ENCODE measurements at regions not wholly inside any gene's neighbourhood (a gene's known extent, or its start where the extent isn't known, plus 50 kb on each side); places are given as distances from the start of the nearest gene placed in this dataset.
"Not testable (repeated sequence)": the region's sequence is repeated elsewhere in the genome, so short reads cannot be mapped to it uniquely, and the experiment has no call there.

DNA sequence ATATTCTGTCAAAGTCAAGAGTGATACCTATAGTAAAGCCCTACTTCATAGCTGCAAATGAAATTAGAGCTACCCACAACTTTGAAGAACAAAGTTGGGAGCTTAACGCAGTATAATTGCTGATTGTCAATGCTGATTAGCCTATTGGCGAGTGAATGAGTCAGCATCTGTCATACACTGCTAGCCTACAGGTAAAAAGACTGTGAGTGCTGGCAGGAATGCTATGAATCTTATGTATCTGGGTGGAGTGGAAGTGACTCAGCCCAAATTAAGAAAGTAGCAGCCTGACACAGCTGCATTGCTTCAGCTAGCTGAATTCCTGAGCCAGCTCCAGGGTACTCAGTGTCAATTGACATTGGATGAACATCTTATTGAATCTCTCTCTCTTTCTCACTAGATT, 179.4 kb upstream of the DCC start:
- no peak overlapping the region for H3K27ac ChIP-seq
- TF ChIP-seq CTCF (IDR thresholded peaks at IDR 0.05), result no peak
- DNase-seq (ENCODE audit: low spot score), result no peak
- no peak overlapping the region for H3K4me3 ChIP-seq

- no peak for TF ChIP-seq CTCF (IDR thresholded peaks at IDR 0.05)
- no peak overlapping the region for H3K4me3 ChIP-seq
Observed at GRCh38 chr18:52163478-52163877, 176.5 kb upstream of the DCC start.

DNA sequence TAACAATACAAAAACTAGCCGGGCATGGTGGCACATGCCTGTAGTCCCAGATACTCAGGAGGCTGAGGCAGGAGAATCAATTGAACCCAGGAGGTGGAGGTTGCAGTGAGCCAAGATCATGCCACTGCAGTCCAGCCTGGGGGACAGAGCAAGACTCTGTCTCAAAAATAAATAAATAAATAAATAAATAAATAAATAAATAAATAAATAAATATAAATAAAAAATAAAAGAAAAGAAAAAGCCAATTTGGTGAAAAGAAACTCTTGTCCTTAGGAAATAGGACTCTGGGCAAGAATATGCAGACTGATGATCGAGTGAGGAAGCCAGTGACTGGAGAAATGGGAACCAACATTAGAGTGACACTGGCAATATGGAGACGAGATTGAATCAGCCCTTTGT, 171.9 kb upstream of the DCC start:
- H3K4me3 ChIP-seq; DNase-seq (ENCODE audit: low spot score); H3K27ac ChIP-seq: not testable (repeated sequence)

More at GRCh38 chr18:52163478-52163877, 176.5 kb upstream of the DCC start:
- no peak overlapping the region for H3K27ac ChIP-seq
- no peak for DNase-seq (ENCODE audit: low spot score)

GRCh38 chr18:52174220-52174619, 165.8 kb upstream of the DCC start:
- Histone ChIP-seq H3K4me3 (no peak overlapping the region), H3K27ac (no peak overlapping the region)
- no peak for TF ChIP-seq CTCF (IDR thresholded peaks at IDR 0.05)
- DNase-seq (ENCODE audit: low spot score), result no peak

DNA sequence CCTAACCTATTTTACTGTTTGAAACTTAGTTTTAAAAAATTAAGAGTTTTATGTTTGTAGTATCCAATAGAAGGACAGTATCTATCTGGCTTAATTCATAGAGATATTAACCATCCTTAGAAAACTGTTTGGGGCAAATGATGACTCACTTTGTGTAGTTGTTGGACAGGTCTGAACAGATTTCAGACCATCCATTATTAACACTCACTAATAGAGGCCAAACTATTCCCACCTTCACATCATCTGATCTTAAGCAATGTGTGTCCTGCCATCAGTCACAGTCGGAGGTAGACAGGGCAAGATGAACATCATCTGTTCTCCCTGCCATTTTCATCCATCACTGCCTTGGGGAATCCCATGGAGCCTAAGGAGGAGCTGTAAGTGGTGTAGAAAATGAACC, 164.6 kb upstream of the DCC start:
- TF ChIP-seq CTCF (IDR thresholded peaks at IDR 0.05), result no peak
- no peak overlapping the region for H3K27ac ChIP-seq
- DNase-seq (ENCODE audit: low spot score), result no peak
- H3K4me3 ChIP-seq, result no peak overlapping the region

GRCh38 chr18:52183107-52183506, 156.9 kb upstream of the DCC start:
- no peak overlapping the region for H3K4me3 ChIP-seq
- no peak overlapping the region for H3K27ac ChIP-seq
- no peak for DNase-seq (ENCODE audit: low spot score)
- TF ChIP-seq CTCF (IDR thresholded peaks at IDR 0.05), result no peak

- no peak overlapping the region for H3K27ac ChIP-seq
- no peak overlapping the region for H3K4me3 ChIP-seq
- DNase-seq (ENCODE audit: low spot score), result no peak
- TF ChIP-seq CTCF (IDR thresholded peaks at IDR 0.05), result no peak
Observed at GRCh38 chr18:52190195-52190594, 149.8 kb upstream of the DCC start.

- DNase-seq (ENCODE audit: low spot score), result no peak
- no peak overlapping the region for H3K4me3 ChIP-seq
- no peak for TF ChIP-seq CTCF (IDR thresholded peaks at IDR 0.05)
- no peak overlapping the region for H3K27ac ChIP-seq
Observed at GRCh38 chr18:52190631-52191030, 149.4 kb upstream of the DCC start.

All from coronary artery (tissue), 2 donors.